ENCODE measurements at regions not wholly inside any gene's neighbourhood (a gene's known extent, or its start where the extent isn't known, plus 50 kb on each side); places are given as distances from the start of the nearest gene placed in this dataset.

DNA sequence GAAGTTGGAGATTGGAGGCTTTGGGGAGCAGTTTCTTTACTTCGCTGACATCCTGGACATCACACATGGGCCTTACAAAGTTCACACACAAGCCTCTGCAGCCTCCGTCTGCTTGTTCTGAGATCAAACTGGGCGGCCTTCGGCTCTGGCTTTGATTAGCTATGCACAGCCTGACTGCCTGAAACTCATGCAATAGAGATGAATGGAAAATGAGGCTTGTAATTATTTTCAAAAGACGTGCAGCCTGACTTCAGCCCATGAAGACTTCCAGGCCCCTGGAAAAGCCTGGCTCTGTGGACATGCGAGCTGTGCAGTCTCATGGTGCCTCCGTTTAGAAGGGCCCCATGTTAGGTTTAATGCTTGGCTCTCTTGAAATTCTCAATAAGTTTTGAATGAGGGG is 480.5 kb upstream of the SULF2 start:
- Histone ChIP-seq H3K4me1 (ENCODE audit: insufficient read depth, low read length) (no peaks in the 10 kb centered on the region), H3K27ac (ENCODE audit: low read length) (no peak overlapping the region), H3K79me2 (ENCODE audit: insufficient read depth, low read length) (no peaks in the 10 kb centered on the region), H3K9me3 (ENCODE audit: insufficient read depth, low read length, severe bottlenecking) (no peaks in the 10 kb centered on the region), H3K4me3 (ENCODE audit: low read depth in 1 of 2, low read length in 2 of 2) (no peak overlapping the region), H4K20me1 (ENCODE audit: insufficient read depth, low read length) (no peaks in the 10 kb centered on the region), H3K4me2 (ENCODE audit: insufficient read depth, low read length) (no peak overlapping the region), H2AFZ (ENCODE audit: low read depth, low read length) (no peak overlapping the region), H3K36me3 (ENCODE audit: insufficient read depth, low read length) (no peaks in the 10 kb centered on the region), H3K27me3 (ENCODE audit: insufficient read depth, low read length, poor library complexity) (no peaks in the 10 kb centered on the region), H3K9ac (ENCODE audit: low read depth, low read length) (no peak overlapping the region)
- no peak for DNase-seq
- TF ChIP-seq, protein P1, sequence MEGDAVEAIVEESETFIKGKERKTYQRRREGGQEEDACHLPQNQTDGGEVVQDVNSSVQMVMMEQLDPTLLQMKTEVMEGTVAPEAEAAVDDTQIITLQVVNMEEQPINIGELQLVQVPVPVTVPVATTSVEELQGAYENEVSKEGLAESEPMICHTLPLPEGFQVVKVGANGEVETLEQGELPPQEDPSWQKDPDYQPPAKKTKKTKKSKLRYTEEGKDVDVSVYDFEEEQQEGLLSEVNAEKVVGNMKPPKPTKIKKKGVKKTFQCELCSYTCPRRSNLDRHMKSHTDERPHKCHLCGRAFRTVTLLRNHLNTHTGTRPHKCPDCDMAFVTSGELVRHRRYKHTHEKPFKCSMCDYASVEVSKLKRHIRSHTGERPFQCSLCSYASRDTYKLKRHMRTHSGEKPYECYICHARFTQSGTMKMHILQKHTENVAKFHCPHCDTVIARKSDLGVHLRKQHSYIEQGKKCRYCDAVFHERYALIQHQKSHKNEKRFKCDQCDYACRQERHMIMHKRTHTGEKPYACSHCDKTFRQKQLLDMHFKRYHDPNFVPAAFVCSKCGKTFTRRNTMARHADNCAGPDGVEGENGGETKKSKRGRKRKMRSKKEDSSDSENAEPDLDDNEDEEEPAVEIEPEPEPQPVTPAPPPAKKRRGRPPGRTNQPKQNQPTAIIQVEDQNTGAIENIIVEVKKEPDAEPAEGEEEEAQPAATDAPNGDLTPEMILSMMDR (IDR thresholded peaks at IDR 0.05; ENCODE audit: borderline replicate concordance, extremely low read depth, low read length, poor library complexity, severe bottlenecking): no peak
- no peak for ATAC-seq (ENCODE audit: insufficient read depth, low read depth)

DNA sequence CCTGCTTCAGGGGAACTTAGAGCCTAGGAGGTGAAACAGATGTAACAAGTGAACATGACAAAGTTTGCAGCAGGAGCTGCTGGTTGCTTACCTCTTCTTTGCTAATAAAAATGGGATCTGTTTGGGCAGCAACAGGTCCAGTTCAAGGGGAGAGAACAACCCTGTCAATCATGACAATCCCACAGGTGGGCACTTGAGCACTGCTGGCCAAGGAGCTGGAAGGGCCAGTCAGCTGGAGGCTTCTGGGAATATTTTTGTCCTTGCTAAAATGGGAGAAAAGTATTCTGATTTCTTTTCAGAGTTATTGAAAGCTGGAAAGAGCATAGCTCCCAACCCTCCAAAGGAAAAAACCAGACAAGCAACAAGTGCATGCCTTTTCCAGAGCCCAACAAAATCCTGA is 477.7 kb upstream of the SULF2 start:
- Histone ChIP-seq H3K79me2 (ENCODE audit: insufficient read depth, low read length) (no peaks in the 10 kb centered on the region), H3K36me3 (ENCODE audit: insufficient read depth, low read length) (no peaks in the 10 kb centered on the region), H3K4me3 (ENCODE audit: low read depth in 1 of 2, low read length in 2 of 2) (no peak overlapping the region), H2AFZ (ENCODE audit: low read depth, low read length) (no peak overlapping the region), H3K9me3 (ENCODE audit: insufficient read depth, low read length, severe bottlenecking) (no peaks in the 10 kb centered on the region), H3K4me1 (ENCODE audit: insufficient read depth, low read length) (no peaks in the 10 kb centered on the region), H3K27me3 (ENCODE audit: insufficient read depth, low read length, poor library complexity) (no peaks in the 10 kb centered on the region), H4K20me1 (ENCODE audit: insufficient read depth, low read length) (no peaks in the 10 kb centered on the region), H3K4me2 (ENCODE audit: insufficient read depth, low read length) (no peak overlapping the region), H3K27ac (ENCODE audit: low read length) (no peak overlapping the region), H3K9ac (ENCODE audit: low read depth, low read length) (no peak overlapping the region)
- no peak for TF ChIP-seq EZH2 (IDR thresholded peaks at IDR 0.05; ENCODE audit: borderline replicate concordance, low read depth, low read length, severe bottlenecking)
- TF ChIP-seq, protein P1 (IDR thresholded peaks at IDR 0.05; ENCODE audit: borderline replicate concordance, extremely low read depth, low read length, poor library complexity, severe bottlenecking): no peak
- ATAC-seq (ENCODE audit: insufficient read depth, low read depth) (no peak), DNase-seq (no peak)

DNA sequence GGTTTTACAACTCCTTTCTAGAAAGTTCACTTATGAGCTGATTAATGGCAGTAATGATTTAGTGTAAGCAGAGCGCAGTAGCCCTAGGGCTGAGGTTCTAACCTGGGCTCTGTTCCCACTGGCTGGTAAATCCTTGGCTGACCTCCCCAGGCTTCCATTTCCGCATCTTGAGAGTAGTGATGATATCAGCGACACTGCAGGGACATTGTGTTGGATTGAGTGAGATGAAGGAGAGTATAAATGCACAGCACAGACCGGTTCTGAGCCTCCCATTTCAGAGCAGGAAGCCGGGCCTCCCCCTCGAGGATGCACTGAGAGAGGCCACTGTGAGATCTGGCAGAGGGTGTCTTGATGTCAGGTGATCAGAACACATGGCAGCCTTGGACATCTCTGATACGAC is 477.2 kb upstream of the SULF2 start:
- Histone ChIP-seq H3K9ac (ENCODE audit: low read depth, low read length) (no peak overlapping the region), H3K9me3 (ENCODE audit: insufficient read depth, low read length, severe bottlenecking) (no peaks in the 10 kb centered on the region), H3K4me3 (ENCODE audit: low read depth in 1 of 2, low read length in 2 of 2) (no peak overlapping the region), H4K20me1 (ENCODE audit: insufficient read depth, low read length) (no peaks in the 10 kb centered on the region), H3K27me3 (ENCODE audit: insufficient read depth, low read length, poor library complexity) (no peaks in the 10 kb centered on the region), H2AFZ (ENCODE audit: low read depth, low read length) (no peak overlapping the region), H3K79me2 (ENCODE audit: insufficient read depth, low read length) (no peaks in the 10 kb centered on the region), H3K36me3 (ENCODE audit: insufficient read depth, low read length) (no peaks in the 10 kb centered on the region), H3K4me2 (ENCODE audit: insufficient read depth, low read length) (no peak overlapping the region), H3K27ac (ENCODE audit: low read length) (no peak overlapping the region), H3K4me1 (ENCODE audit: insufficient read depth, low read length) (no peaks in the 10 kb centered on the region)
- DNase-seq (no peak), ATAC-seq (ENCODE audit: insufficient read depth, low read depth) (no peak)
- TF ChIP-seq, protein P1 (IDR thresholded peaks at IDR 0.05; ENCODE audit: borderline replicate concordance, extremely low read depth, low read length, poor library complexity, severe bottlenecking): no peak
- no peak for TF ChIP-seq EZH2 (IDR thresholded peaks at IDR 0.05; ENCODE audit: borderline replicate concordance, low read depth, low read length, severe bottlenecking)

DNA sequence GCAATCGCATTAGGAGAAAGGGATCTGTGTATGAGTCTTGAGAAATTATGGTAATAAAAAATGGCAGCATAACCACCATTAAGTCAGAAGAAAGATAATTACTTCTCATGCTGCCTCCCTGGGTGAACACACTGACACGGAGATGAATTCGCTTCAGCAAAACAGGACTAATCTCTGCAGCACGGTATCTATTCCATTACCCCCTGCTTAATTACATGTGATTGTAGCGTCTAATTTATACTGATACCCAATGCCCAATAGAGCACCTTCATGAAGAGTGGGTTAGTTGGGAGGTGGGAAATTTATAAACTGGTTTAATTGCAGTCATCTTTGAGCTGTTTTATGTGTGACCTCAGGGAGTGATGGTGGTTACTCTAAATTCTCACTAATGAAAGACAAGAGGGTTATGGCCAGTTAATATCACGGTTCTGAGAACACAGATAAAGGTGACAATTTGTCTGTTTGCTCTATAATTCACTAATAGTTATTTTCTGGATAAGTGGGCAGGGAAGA is 476.2 kb upstream of the SULF2 start:
- Histone ChIP-seq H3K36me3 (ENCODE audit: insufficient read depth, low read length) (no peaks in the 10 kb centered on the region), H3K27ac (ENCODE audit: low read length) (no peak overlapping the region), H3K9me3 (ENCODE audit: insufficient read depth, low read length, severe bottlenecking) (no peaks in the 10 kb centered on the region), H3K27me3 (ENCODE audit: insufficient read depth, low read length, poor library complexity) (no peaks in the 10 kb centered on the region), H3K4me1 (ENCODE audit: insufficient read depth, low read length) (no peaks in the 10 kb centered on the region), H3K4me2 (ENCODE audit: insufficient read depth, low read length) (no peak overlapping the region), H3K4me3 (ENCODE audit: low read depth in 1 of 2, low read length in 2 of 2) (no peak overlapping the region), H2AFZ (ENCODE audit: low read depth, low read length) (no peak overlapping the region), H3K79me2 (ENCODE audit: insufficient read depth, low read length) (no peaks in the 10 kb centered on the region), H3K9ac (ENCODE audit: low read depth, low read length) (no peak overlapping the region), H4K20me1 (ENCODE audit: insufficient read depth, low read length) (no peaks in the 10 kb centered on the region)
- TF ChIP-seq, protein P1 (IDR thresholded peaks at IDR 0.05; ENCODE audit: borderline replicate concordance, extremely low read depth, low read length, poor library complexity, severe bottlenecking): no peak
- TF ChIP-seq EZH2 (IDR thresholded peaks at IDR 0.05; ENCODE audit: borderline replicate concordance, low read depth, low read length, severe bottlenecking): no peak
- ATAC-seq (ENCODE audit: insufficient read depth, low read depth) (no peak), DNase-seq (no peak)
